GM12874 (cell line): ENCODE measurements at regions not wholly inside any gene's neighbourhood (a gene's known extent, or its start where the extent isn't known, plus 50 kb on each side); places are given as distances from the start of the nearest gene placed in this dataset.

ENCODE experiments used
- TF ChIP-seq, protein P1 (sequence below): IDR thresholded peaks from 2 replicates; pipeline ENCODE4 v1.5.1; 2011; ENCODE audit warnings: low read depth, mild to moderate bottlenecking, control low read depth, low read length, moderate library complexity; ENCODE audit not compliant: insufficient read depth

DNA sequence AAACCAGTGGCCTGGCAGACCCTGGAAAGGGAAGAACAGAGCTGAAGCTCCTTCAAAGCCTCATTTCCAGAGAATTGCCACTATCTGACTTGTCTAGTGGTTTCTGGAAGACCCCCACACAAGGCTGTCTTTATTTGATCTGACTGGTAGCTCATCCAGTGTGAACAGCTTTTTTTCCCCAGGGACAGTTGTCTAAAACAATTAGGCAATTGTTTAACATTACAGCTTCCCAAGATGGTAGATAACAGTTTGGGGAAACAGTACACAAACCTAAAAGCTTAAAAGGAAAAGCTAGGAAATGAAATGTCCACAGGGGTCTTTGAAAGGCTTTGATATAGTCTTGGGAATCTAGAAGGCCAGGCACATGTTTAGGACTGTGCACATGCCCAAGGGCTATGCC, 203.4 kb upstream of the CTBP2 start:
- TF ChIP-seq, protein P1, sequence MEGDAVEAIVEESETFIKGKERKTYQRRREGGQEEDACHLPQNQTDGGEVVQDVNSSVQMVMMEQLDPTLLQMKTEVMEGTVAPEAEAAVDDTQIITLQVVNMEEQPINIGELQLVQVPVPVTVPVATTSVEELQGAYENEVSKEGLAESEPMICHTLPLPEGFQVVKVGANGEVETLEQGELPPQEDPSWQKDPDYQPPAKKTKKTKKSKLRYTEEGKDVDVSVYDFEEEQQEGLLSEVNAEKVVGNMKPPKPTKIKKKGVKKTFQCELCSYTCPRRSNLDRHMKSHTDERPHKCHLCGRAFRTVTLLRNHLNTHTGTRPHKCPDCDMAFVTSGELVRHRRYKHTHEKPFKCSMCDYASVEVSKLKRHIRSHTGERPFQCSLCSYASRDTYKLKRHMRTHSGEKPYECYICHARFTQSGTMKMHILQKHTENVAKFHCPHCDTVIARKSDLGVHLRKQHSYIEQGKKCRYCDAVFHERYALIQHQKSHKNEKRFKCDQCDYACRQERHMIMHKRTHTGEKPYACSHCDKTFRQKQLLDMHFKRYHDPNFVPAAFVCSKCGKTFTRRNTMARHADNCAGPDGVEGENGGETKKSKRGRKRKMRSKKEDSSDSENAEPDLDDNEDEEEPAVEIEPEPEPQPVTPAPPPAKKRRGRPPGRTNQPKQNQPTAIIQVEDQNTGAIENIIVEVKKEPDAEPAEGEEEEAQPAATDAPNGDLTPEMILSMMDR = no peak

DNA sequence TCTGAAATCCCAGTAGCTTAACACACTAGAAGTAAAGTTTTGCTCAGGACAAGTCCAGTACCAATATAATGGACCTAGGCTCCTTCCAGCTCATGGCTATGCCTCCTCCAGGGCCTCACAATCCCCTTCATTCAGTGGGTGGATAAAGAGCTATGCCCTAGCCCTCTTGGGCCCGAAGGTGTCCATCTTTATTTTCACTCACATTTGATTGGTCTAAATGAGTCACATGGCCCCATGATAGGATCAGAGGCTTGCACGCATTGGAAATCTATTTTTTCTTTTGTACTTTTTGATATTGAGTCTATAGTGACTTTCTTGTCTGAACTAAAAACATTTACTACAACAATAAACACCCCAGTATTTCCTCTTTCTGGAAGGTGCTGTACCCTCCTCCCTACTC, 202.6 kb upstream of the CTBP2 start:
- TF ChIP-seq, protein P1 = no peak

DNA sequence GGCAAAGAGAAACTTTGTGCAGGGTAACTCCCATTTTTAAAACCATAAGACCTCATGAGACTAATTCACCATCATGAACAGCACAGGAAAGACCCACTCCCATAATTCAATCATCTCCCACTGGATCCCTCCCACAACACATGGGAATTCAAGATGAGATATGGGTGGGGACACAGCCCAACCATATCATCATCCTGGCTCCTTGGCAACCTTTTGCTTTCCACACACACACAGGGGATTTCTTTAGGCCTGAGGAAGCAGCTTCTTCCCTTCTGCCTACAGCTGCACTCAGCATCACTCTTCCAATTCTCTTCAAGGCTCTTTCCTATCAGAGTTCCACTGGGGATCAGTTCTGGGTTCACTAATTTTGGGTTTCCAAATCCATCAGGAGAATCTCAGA, 199.0 kb upstream of the CTBP2 start:
- TF ChIP-seq, protein P1 = no peak

DNA sequence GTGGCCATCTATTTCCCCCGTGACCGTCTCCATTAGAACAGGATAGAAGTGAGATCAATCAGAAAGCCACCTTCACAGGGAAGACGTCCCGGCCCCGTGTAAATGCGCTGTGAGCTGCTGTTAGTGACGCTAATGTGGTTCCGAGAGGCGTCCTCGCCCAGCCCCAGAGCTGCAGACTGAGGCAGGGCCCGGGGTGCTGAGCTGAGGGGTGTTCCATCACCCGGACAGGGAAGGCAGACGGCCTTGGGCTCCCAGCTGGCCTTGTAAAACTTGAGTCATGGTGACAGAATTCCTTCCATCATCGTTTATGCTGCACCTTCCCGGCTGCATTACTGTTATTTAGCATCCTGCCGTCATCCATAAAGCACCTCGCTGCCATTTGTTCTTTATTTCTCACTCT, 195.3 kb upstream of the CTBP2 start:
- TF ChIP-seq, protein P1 = no peak

DNA sequence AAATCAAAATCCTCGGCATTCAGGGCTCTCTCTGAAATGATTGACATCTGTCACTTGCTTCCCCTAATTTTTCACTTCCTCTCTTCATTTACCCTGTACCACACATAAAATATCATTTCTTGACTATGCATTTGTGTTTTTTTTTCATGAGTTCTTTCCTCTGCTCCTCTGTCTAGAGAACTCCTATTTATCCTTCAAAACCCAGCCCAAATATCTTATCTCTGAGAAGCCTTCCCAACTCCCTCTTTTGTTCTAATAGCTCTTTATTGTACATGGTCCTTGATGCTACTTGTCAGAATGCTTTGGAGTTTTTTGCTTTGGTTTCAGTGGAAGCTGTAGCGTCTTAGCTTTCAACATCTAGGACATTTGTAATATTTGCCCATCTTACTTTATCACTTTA, 190.2 kb upstream of the CTBP2 start:
- TF ChIP-seq, protein P1 = no peak

DNA sequence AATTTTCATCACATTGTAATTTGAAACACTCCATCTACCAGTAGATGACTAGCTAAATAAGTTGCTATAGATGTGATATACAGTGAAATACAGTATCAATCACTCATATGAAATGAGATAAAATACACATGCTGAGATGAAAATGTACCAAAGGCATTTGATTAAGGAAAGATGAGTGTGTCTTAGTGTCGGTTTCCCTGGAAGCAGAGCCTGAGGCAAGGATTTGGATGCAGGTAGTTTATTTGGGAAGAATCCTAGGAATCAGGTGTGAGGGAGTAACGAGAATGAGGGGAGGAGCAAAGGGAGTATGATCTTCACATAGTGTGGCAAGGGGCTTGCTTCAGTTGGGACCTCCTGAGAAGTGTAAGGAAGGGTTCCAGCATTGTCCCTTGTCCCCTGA, 188.2 kb upstream of the CTBP2 start:
- TF ChIP-seq, protein P1 = no peak

DNA sequence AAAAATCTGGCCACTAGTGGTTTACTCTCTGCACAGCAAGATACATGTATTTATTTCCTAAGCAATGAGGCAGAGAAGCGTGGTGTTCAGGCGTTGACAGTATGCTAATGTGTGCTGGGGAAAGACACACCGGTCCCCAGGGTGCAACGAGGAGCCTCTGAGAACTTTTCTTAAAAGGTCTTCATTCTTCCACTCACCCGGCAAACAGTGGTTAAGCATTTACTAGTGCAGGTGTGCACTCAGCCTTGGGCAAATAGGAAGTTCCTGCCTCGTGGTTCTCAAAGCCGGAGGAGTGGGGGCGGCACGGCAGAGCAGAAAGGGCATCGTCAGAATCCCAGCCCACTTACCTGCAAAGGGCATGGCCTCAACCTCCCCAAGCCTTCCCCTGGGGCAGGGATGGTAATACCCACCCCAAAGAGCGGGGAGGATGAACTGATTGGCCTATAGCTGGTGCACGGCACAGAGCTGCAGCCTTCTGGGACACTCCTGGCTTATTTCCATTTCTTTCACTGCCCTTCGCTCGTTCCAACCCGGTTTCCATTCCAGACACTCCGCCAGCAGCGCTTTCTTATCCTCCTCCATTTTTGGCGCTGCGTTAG, 184.3 kb upstream of the CTBP2 start:
- TF ChIP-seq, protein P1 = no peak
